ENCODE measurements at regions not wholly inside any gene's neighbourhood (a gene's known extent, or its start where the extent isn't known, plus 50 kb on each side); places are given as distances from the start of the nearest gene placed in this dataset.

DNA sequence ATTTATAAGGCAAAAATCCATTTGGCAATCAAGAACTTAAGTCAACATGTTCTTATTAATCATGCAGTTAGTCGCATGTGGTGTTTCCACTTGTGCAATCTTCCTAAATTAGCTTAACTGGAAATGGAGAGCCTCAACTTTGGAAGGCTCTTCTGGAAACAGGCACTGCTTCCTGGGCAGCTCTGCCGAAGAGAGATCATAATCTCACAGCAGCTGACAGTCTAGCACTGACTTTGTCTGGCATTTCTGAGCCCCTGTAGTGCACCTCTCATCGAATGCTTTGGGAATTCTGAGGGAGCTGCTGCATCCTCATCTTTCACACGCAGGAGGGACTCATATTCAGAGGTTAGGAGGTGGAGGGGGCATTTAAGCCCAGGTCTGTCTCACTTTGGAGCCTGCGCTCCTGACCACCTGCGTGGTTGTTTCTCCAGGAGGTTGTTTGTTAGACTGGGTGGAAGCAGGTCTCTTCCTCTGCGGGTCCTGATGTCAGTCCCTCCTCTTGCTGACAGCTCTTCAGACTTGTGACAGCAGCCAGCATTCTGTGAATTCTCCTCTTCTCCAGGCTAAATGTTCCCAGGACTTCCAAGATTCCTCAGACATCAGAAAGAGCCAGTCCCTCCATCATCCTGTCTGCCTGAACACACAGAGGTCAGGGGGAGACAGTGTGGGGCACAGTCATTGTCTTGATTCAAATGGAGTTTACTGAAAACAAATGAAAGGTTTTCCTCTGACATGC lies 100.4 kb upstream of the GJB6 start:
- TF ChIP-seq, protein P1, sequence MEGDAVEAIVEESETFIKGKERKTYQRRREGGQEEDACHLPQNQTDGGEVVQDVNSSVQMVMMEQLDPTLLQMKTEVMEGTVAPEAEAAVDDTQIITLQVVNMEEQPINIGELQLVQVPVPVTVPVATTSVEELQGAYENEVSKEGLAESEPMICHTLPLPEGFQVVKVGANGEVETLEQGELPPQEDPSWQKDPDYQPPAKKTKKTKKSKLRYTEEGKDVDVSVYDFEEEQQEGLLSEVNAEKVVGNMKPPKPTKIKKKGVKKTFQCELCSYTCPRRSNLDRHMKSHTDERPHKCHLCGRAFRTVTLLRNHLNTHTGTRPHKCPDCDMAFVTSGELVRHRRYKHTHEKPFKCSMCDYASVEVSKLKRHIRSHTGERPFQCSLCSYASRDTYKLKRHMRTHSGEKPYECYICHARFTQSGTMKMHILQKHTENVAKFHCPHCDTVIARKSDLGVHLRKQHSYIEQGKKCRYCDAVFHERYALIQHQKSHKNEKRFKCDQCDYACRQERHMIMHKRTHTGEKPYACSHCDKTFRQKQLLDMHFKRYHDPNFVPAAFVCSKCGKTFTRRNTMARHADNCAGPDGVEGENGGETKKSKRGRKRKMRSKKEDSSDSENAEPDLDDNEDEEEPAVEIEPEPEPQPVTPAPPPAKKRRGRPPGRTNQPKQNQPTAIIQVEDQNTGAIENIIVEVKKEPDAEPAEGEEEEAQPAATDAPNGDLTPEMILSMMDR (optimal IDR thresholded peaks at IDR 0.05 in 1 of 3, IDR thresholded peaks at IDR 0.05 in 1 of 3, conservative IDR thresholded peaks at IDR 0.05 in 1 of 3; ENCODE audit: extremely low read depth in 1 of 3, insufficient read depth in 2 of 3, low read length in 3 of 3) = no peak
- TF ChIP-seq EZH2 (IDR thresholded peaks at IDR 0.05; ENCODE audit: low read length) = no peak

All from keratinocyte (primary cell).